Neural cell (in vitro differentiated cells): ENCODE measurements at regions not wholly inside any gene's neighbourhood (a gene's known extent, or its start where the extent isn't known, plus 50 kb on each side); places are given as distances from the start of the nearest gene placed in this dataset.

Source experiments
- H2AFZ ChIP-seq: fragments of 200-600, 300-800 bp; sonication (generic), shearing (Covaris generic); 2 replicates; pipeline ENCODE4 v1.6.0; 2014; ENCODE audit warnings: low read depth, mild to moderate bottlenecking, antibody characterized with exemption, low read length, moderate library complexity
- H3F3A ChIP-seq: fragments of 200-600 bp; shearing (Covaris generic); 2 replicates; pipeline ENCODE4 v1.6.1; 2016; ENCODE audit warnings: mild to moderate bottlenecking, moderate library complexity, mixed read lengths, antibody characterized with exemption, low read length; ENCODE audit not compliant: insufficient read depth, poor library complexity, severe bottlenecking
- H3K27ac ChIP-seq: fragments of 200-600, 300-800 bp; sonication (generic), shearing (Covaris generic); 2 replicates; pipeline ENCODE4 v1.5.1; 2014; ENCODE audit warnings: mild to moderate bottlenecking, low read length, moderate library complexity
- H3K27me3 ChIP-seq: fragments of 300-800, 200-600 bp; sonication (generic), shearing (Covaris generic); 2 replicates; pipeline ENCODE4 v1.6.0; 2014; ENCODE audit warnings: mild to moderate bottlenecking, low read depth, low read length, moderate library complexity; ENCODE audit not compliant: insufficient read depth
- H3K36me3 ChIP-seq: fragments of 300-800, 200-600 bp; sonication (generic), shearing (Covaris generic); 2 replicates; pipeline ENCODE4 v1.5.1; 2014; ENCODE audit warnings: mild to moderate bottlenecking, antibody characterized with exemption, low read length, moderate library complexity; ENCODE audit not compliant: insufficient read depth
- H3K4me2 ChIP-seq: fragments of 300-800, 200-600 bp; sonication (generic), shearing (Covaris generic); 2 replicates; pipeline ENCODE4 v1.6.0; 2014; ENCODE audit warnings: mild to moderate bottlenecking, low read length
- H3K4me3 ChIP-seq: fragments of 300-800, 200-600 bp; sonication (generic), shearing (Covaris generic); 2 replicates; pipeline ENCODE4 v1.5.1; 2014; ENCODE audit warnings: mild to moderate bottlenecking, low read length, moderate library complexity
- H3K79me2 ChIP-seq: fragments of 200-600 bp; shearing (Covaris generic); replicated peaks from 2 replicates; pipeline ENCODE4 v1.6.0; 2014; ENCODE audit warnings: mild to moderate bottlenecking, low read length, moderate library complexity; ENCODE audit not compliant: insufficient read depth
- H3K9ac ChIP-seq: fragments of 300-800, 200-600 bp; sonication (generic), shearing (Covaris generic); 2 replicates; pipeline ENCODE4 v1.6.1; 2016; ENCODE audit warnings: mild to moderate bottlenecking, low read length, mixed read lengths
- H3K9me2 ChIP-seq: fragments of 200-600 bp; shearing (Covaris generic); 2 replicates; pipeline ENCODE4 v1.6.1; 2016; ENCODE audit warnings: mild to moderate bottlenecking, low read length, mixed read lengths; ENCODE audit not compliant: insufficient read depth
- H3K9me3 ChIP-seq: fragments of 200-600, 300-800 bp; sonication (generic), shearing (Covaris generic); 2 replicates; pipeline ENCODE4 v1.6.1; 2016; ENCODE audit warnings: mild to moderate bottlenecking, mixed run types, low read length, moderate library complexity, mixed read lengths
- H4K20me1 ChIP-seq: fragments of 200-600 bp; shearing (Covaris generic); 2 replicates; pipeline ENCODE4 v1.6.1; 2016; ENCODE audit warnings: mild to moderate bottlenecking, mixed run types; ENCODE audit not compliant: insufficient read depth
- EP300 ChIP-seq: fragments of 450-650 bp; conservative IDR thresholded peaks from 2 replicates; pipeline ENCODE4 v1.6.1; 2014; ENCODE audit warnings: antibody characterized with exemption, mild to moderate bottlenecking, moderate library complexity; ENCODE audit not compliant: poor library complexity, severe bottlenecking
- EZH2 ChIP-seq: fragments of 200-600, 300-800 bp; shearing (Covaris generic), sonication (generic); IDR thresholded peaks from 2 replicates; pipeline ENCODE4 v1.6.1; 2014; ENCODE audit warnings: antibody characterized with exemption, low read length, borderline replicate concordance, mild to moderate bottlenecking; ENCODE audit not compliant: insufficient read depth, poor library complexity, severe bottlenecking
- MXI1 ChIP-seq: fragments of 450-650 bp; conservative IDR thresholded peaks from 2 replicates; pipeline ENCODE4 v1.6.1; 2014; ENCODE audit warnings: antibody characterized with exemption, mild to moderate bottlenecking; ENCODE audit not compliant: poor library complexity, severe bottlenecking
- POLR2AphosphoS5 ChIP-seq: IDR thresholded peaks from 2 replicates; pipeline ENCODE4 v1.6.1; 2012
- RAD21 ChIP-seq: fragments of 450-650 bp; conservative IDR thresholded peaks from 2 replicates; pipeline ENCODE4 v1.6.1; 2014; ENCODE audit warnings: antibody characterized with exemption, mild to moderate bottlenecking, moderate library complexity
- SMC3 ChIP-seq: fragments of 450-650 bp; conservative IDR thresholded peaks from 2 replicates; pipeline ENCODE4 v1.6.1; 2014; ENCODE audit warnings: antibody characterized with exemption, mild to moderate bottlenecking, moderate library complexity; ENCODE audit not compliant: poor library complexity
- TAF1 ChIP-seq: IDR thresholded peaks from 2 replicates; pipeline ENCODE4 v1.6.1; 2012; ENCODE audit warnings: low read depth
- TF ChIP-seq, protein P1 (sequence below): fragments of 450-650 bp; IDR thresholded peaks from 2 replicates; pipeline ENCODE4 v1.5.1; 2014; ENCODE audit warnings: antibody characterized with exemption, mild to moderate bottlenecking, moderate library complexity; ENCODE audit not compliant: poor library complexity, severe bottlenecking
- TF ChIP-seq, protein P2 (sequence below): IDR thresholded peaks from 2 replicates; pipeline ENCODE4 v1.6.1; 2012; ENCODE audit warnings: borderline replicate concordance

DNA sequence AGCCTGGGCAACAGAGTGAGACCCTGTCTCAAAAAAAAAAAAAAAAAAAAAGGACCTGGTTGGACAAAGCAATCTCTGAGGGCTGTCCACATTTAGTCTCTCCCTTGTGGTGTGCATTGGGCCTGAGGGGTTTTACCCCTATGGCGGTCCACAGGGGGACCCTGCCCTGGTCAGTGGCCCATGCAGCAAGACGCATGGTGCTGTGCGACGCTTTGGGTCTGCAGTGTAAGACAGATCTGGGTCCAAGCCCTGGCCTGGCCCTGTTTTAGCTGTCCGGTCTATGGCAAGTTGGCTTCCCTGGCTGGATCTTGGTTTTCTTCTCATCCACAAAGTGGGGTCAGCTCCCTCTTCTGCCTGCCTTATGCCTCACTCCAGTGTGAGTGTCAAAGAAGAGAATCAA lies 123.2 kb upstream of the NLRP1 start:
- H3K27me3 ChIP-seq = no peaks in the 10 kb centered on the region
- H3K79me2 ChIP-seq = no peaks in the 10 kb centered on the region
- H2AFZ ChIP-seq = no peak overlapping the region
- TF ChIP-seq EZH2 (no peak), SMC3 (no peak), RAD21 (no peak), EP300 (no peak), MXI1 (no peak), POLR2AphosphoS5 (no peak), TAF1 (no peak)
- TF ChIP-seq, protein P1, sequence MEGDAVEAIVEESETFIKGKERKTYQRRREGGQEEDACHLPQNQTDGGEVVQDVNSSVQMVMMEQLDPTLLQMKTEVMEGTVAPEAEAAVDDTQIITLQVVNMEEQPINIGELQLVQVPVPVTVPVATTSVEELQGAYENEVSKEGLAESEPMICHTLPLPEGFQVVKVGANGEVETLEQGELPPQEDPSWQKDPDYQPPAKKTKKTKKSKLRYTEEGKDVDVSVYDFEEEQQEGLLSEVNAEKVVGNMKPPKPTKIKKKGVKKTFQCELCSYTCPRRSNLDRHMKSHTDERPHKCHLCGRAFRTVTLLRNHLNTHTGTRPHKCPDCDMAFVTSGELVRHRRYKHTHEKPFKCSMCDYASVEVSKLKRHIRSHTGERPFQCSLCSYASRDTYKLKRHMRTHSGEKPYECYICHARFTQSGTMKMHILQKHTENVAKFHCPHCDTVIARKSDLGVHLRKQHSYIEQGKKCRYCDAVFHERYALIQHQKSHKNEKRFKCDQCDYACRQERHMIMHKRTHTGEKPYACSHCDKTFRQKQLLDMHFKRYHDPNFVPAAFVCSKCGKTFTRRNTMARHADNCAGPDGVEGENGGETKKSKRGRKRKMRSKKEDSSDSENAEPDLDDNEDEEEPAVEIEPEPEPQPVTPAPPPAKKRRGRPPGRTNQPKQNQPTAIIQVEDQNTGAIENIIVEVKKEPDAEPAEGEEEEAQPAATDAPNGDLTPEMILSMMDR = no peak
- no peaks in the 10 kb centered on the region for H3K9me3 ChIP-seq
- no peaks in the 10 kb centered on the region for H4K20me1 ChIP-seq
- H3K9ac ChIP-seq = no peak overlapping the region
- no peak overlapping the region for H3K4me3 ChIP-seq
- no peak overlapping the region for H3K27ac ChIP-seq
- H3K9me2 ChIP-seq = no peaks in the 10 kb centered on the region
- no peaks in the 10 kb centered on the region for H3K36me3 ChIP-seq
- no peak overlapping the region for H3K4me2 ChIP-seq
- no peaks in the 10 kb centered on the region for H3F3A ChIP-seq

DNA sequence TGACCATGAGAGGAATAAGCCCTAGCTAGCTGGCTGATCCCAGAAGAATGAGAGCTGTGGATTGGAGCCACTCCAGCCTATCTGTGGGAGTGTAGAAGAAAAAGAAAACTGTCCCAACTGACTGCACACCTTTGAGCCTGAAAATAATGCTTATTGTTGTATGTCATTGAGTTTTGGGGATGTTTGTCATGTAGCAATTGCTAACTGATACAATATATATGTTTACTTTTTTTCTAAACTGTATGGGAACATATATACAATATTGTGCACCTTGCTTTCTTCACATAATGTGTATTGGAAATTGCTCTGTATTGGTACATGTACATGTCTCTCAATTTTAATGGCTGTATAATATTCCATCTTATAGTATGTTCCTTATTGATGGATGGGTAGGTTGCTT lies 124.0 kb upstream of the NLRP1 start:
- no peaks in the 10 kb centered on the region for H3K9me2 ChIP-seq
- no peaks in the 10 kb centered on the region for H3K79me2 ChIP-seq
- H3K4me3 ChIP-seq = no peak overlapping the region
- no peaks in the 10 kb centered on the region for H3K27me3 ChIP-seq
- no peaks in the 10 kb centered on the region for H3F3A ChIP-seq
- H2AFZ ChIP-seq = no peak overlapping the region
- H3K9me3 ChIP-seq = no peaks in the 10 kb centered on the region
- no peak overlapping the region for H3K4me2 ChIP-seq
- no peaks in the 10 kb centered on the region for H3K36me3 ChIP-seq
- no peak for TF ChIP-seq EP300
- TF ChIP-seq EZH2 = no peak
- no peak for TF ChIP-seq SMC3
- TF ChIP-seq, protein P1 = no peak
- TF ChIP-seq, protein P2, sequence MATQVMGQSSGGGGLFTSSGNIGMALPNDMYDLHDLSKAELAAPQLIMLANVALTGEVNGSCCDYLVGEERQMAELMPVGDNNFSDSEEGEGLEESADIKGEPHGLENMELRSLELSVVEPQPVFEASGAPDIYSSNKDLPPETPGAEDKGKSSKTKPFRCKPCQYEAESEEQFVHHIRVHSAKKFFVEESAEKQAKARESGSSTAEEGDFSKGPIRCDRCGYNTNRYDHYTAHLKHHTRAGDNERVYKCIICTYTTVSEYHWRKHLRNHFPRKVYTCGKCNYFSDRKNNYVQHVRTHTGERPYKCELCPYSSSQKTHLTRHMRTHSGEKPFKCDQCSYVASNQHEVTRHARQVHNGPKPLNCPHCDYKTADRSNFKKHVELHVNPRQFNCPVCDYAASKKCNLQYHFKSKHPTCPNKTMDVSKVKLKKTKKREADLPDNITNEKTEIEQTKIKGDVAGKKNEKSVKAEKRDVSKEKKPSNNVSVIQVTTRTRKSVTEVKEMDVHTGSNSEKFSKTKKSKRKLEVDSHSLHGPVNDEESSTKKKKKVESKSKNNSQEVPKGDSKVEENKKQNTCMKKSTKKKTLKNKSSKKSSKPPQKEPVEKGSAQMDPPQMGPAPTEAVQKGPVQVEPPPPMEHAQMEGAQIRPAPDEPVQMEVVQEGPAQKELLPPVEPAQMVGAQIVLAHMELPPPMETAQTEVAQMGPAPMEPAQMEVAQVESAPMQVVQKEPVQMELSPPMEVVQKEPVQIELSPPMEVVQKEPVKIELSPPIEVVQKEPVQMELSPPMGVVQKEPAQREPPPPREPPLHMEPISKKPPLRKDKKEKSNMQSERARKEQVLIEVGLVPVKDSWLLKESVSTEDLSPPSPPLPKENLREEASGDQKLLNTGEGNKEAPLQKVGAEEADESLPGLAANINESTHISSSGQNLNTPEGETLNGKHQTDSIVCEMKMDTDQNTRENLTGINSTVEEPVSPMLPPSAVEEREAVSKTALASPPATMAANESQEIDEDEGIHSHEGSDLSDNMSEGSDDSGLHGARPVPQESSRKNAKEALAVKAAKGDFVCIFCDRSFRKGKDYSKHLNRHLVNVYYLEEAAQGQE = no peak
- no peak for TF ChIP-seq RAD21
- no peak for TF ChIP-seq POLR2AphosphoS5
- TF ChIP-seq MXI1 = no peak
- H3K9ac ChIP-seq = no peak overlapping the region
- no peak overlapping the region for H3K27ac ChIP-seq
- no peaks in the 10 kb centered on the region for H4K20me1 ChIP-seq
